Myocyte (in vitro differentiated cells): ENCODE measurements at regions not wholly inside any gene's neighbourhood (a gene's known extent, or its start where the extent isn't known, plus 50 kb on each side); places are given as distances from the start of the nearest gene placed in this dataset.
A peak's percentile ranks its signal among the peaks of the same experiment; 100 is the strongest.

ENCODE experiments used
- DNase-seq: peaks from one replicate; pipeline ENCODE4 v3.0.0-alpha.2; 2012; ENCODE audit warnings: low read depth

DNA sequence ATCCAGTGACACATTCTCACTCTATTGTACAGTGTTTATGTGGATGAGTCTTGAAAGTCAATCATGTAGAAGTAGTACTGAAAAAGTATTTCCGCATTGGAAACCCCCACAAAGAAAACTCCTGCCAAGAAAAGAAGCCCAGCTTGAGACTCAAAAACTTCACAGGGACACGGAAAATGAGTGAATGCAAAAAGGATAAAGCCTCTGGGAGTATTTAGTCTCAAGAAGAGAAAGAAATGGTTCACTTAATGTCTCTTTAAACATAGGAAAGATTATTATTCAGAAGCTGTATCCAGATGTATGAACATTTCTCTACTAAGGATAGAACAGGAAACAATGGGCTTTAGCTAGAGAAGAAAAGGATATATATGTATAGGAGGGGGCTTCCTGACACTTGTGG, 304.5 kb downstream of the BARHL2 start:
- no peak for DNase-seq

- no peak for DNase-seq
Observed at GRCh38 chr1:90411185-90411584, 305.9 kb downstream of the BARHL2 start.

DNA sequence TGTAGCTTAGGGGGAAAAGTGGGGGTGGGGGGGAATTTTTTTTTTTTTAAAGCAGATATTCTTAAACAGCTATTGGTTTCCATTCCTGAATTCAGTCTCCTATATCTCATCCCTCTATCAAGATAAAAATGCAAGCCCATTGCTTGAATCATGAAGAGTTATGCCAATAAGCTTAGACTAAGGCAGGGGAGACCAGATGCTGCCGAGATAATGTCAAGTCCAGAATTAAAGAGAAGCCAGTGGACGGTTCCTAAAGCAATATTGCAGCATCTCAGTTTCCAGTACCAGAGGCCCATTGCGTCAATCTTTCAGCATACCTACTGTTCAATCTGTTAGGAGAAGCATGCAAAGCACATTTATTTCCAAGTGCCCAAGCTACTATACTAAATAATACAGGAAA, 309.4 kb downstream of the BARHL2 start:
- no peak for DNase-seq

DNA sequence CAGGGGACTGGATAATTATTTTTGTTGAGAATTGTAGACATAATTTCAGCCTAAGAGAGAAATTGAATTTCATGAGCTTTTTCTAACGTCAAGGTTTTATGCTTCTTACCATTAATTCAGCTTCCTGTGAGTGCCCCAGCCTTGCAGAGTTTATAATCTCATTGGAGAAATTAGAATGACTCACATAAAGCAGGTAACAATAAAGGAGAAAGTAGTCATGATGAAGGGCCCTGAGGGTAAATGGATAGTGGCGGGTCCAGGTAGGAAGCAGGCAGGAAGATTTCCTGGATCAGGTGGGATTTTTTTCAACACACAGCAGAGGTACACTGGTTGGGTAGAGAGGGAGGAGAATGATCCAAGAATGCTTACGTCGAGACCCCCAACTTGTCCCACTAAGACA, 311.4 kb downstream of the BARHL2 start:
- no peak for DNase-seq

DNA sequence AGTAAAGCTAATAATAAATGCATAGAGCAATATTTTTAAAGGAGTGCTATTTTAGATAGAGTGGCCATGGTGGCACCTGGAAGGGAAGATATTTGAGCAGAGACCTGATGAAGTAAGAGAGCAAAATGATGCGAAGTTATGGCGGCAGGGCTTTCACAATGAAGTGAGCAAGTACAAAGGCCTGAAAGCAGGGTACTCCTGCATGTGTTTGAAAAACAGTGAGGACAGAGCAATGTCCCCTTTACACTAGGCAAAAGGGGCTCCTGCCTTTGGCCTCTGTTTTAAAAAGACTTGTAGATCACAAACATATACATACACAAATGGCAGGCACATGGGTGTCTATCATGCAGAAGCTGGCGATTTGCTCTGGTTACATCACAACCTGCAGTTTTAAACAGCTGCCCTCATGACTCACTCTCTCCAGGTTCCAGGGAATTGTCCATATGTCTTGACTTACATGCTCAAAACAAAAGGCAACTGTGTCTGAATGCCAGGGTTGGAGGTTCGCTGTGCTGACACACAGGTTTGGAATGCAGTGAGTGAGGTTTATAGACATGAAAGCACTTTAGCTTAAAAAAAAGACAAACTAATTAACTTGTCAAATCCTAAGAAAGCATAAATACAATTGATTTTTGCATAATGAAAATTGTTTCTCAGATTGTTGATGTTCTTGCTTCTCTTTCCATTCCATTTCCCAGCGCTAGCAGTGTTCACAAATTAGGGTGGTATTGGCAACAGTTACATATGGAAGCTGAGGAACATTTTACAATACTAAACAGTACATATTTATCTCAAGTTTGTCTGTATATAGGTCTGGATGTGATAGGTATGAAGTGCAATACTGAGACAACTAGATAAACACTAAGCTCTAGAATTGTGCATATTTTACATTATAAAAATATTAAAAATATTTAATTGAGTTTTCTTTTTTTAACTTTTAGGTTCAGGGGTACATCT, 313.9 kb downstream of the BARHL2 start:
- peak; percentile 89 for DNase-seq

GRCh38 chr1:90400131-90400530, 317.0 kb downstream of the BARHL2 start:
- no peak for DNase-seq

DNA sequence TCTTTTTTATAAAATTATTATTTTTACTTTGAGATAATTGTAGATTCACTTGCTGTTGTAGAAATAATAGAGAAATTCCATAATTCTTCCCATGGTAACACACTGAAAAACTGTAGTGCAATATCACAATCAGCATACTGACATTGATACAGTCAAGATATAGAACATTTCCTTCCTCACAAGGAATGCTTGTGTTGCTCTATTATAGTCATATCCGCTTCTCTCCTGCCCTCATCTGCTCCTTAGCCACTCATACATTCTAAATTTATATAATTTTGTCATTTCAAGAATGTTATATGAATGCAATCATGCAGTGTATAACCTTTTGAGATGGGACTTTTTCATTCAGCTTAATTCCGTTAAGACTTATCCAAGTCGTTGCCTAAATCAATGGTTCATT, 320.2 kb downstream of the BARHL2 start:
- no peak for DNase-seq

GRCh38 chr1:90394247-90394646, 322.9 kb downstream of the BARHL2 start:
- DNase-seq: no peak

DNA sequence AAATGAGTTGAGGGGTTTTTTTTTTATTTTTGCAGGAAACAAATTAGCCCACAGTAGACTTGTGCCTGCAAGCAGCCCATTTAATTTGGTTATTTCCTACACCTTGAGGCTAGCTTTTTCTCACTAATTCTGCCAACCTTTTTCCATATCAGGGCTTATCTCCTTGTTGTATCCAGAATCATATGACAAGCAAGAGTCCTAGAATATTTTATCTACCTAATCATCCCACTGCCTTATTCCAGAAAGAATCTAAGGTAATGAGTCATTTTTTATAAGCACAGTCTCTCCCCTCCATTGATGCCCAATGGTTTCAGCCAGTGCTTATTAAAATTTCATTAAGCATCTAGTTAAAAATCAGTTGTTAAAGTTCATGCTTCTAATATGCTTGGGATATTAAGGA, 324.1 kb downstream of the BARHL2 start:
- DNase-seq: no peak

DNA sequence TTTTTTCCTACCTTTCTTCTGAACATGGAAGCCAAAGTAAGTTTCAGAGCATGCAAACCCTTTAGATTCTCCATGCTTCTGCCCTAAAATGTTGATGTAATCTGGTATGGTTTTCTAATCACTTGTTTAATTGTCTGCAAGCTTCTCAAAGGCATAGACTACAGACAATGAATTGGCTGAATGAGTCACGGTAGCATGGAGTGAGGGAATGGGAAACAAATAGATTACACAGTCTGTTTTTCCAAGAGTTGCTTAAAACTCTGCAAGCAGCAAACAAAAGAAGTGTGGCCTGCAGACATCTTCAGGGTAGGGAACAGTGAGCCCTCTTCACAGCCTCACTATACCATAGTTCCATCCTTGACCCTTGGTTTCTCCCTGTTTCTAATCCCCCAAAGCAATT, 326.0 kb downstream of the BARHL2 start:
- no peak for DNase-seq

DNA sequence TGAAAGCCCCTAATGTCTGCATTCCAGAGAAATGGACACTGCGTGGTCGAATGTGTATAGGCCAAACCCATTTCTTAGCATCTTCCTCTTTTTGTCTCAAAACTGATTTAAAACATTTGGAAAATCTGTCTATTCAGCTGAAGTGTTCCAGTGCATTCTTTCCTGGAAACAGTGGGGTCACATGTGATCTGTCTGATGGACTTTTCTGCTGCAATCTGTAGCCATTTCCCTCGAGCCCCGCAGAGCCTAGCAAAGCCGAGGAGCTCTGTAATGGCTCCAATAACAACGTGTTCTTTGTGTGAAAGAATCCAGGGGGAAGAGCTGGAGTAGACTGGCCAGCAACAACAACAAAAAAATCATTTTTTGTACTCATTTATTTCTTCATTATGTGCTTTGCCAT, 329.3 kb downstream of the BARHL2 start:
- no peak for DNase-seq

- peak; percentile 58 for DNase-seq
Observed at GRCh38 chr1:90386899-90387720, 330.0 kb downstream of the BARHL2 start.

DNA sequence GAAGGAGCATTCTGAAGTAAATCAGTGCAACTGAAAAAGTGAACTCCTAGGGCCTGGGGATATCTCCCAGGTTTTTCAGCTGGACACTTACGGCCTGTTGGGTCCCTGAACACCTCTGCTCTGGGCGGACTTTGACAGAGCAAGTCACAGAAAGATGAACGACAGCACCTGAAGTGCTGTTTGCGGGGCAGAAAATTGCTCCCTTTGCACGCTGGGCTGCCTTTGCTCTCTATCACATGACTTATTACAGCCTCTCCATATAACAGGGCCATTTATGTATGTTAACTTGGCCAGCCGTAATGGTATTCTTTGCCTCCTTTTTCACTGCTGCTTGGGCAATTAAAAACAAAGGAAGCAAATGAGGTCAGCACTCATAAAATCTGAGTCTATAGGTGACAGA, 332.9 kb downstream of the BARHL2 start:
- no peak for DNase-seq

GRCh38 chr1:90382161-90382560, 334.9 kb downstream of the BARHL2 start:
- no peak for DNase-seq

DNA sequence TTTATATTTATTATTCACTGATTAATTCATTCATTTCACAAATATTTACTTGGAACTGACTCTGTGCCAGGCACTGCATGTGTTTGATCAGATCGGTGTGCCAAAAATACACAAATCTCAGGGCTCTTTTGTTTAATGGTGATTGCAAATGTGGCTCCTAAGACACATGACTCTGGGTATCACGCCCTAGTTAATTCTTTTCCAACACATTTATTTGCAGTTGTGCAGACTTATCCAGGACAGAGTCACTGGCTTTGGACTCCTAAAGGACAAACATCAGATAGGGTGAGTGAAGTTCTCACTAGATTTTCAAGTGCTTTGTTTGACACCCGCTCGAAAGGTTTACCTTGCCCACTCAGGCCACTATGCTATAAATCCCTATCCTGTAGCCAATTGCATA, 335.5 kb downstream of the BARHL2 start:
- no peak for DNase-seq

DNA sequence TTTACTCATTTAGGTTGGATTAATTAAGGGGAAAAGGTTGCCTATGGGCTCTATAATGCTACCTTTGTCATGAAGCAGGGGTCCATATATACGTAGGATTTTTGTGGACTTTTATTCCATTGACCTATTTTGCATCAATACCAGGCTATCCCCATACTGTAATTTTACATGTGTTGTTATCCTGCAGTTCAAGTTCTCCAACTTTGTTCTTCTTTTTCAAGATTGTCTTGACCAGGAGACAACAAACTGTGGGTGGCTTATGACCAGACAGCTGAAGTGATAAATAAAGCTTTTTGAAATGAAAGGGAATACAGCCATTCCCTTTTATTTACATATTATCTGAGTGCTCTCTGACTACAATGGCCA, 345.7 kb downstream of the BARHL2 start:
- DNase-seq: peak; percentile 18

GRCh38 chr1:90370686-90371447, 346.2 kb downstream of the BARHL2 start:
- peak; percentile 74 for DNase-seq

DNA sequence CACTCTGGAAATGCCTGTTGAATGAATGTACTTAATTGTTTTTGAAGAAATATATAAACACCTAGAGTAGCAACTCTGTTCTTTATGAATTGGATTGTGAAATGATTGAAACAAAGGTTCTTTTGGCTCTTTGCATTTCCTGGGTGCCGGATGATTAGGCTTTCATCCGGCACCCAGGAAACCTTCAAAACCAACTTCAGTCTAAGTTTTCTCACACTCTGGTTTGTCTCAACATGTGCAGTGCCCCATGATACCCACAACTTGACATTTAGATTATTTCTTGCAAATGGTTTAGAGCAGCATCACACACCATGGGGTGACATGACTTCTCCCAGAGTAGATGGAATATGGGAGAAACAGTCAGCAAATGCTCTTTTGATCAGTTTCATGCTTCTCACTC, 354.9 kb downstream of the BARHL2 start:
- no peak for DNase-seq

DNA sequence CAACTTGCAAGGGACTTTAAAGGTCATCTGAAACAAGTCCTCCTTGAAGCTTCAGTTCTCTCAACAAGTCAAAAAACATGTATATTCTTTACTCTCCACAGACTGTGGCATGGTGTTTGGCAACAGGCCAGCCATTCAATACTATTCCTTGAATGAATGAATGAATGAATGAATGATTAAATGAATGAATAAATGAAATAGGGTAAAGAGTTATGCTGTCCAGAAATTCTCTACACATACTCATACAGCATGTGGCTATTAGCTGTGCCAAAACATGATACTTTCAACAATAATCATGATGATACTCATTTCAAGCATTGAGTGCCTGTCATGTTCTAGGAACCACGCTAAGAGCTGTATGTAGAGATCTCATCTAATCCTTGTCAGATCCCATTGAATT, 356.1 kb downstream of the BARHL2 start:
- no peak for DNase-seq

- DNase-seq: no peak
Observed at GRCh38 chr1:90359994-90360393, 357.1 kb downstream of the BARHL2 start.

- DNase-seq: no peak
Observed at GRCh38 chr1:90358448-90358847, 358.7 kb downstream of the BARHL2 start.

DNA sequence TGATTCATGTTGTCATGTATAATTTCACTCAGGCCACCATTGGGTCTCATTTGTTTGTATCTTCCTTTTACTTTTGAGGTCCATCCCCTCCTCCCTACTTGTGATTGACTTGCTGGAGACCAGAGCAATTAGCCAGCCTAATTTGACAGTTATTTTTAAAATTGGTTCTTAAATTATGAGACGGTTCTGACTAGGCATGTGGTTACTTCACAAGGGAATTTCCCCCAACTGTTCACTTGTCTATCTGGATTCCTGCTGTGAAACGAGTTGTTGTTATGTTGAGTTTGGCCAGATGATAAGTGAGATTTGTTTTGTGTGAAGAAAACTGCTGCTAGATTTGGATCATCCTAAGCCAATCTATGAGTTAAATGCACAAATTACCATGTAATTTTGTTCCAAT, 359.1 kb downstream of the BARHL2 start:
- no peak for DNase-seq
